Uterus (tissue), 2 donors: ENCODE measurements at regions not wholly inside any gene's neighbourhood (a gene's known extent, or its start where the extent isn't known, plus 50 kb on each side); places are given as distances from the start of the nearest gene placed in this dataset.

Experiments
- CTCF ChIP-seq, 4 experiments: fragments of 200-600 bp in 2 of 4; fragments of 450-650 bp in 2 of 4; sonication (generic) in 2 of 4; IDR thresholded peaks; one replicate each; pipeline ENCODE4 v1.5.1; 2016 to 2019; ENCODE audit warnings: antibody characterized with exemption in 4 of 4, mild to moderate bottlenecking in 2 of 4, moderate library complexity in 1 of 4
- POLR2A ChIP-seq, 2 donors: fragments of 450-650 bp; IDR thresholded peaks; one replicate each; pipeline ENCODE4 v1.6.1; 2016; ENCODE audit warnings: antibody characterized with exemption in 2 of 2, mild to moderate bottlenecking in 1 of 2, moderate library complexity in 1 of 2

- TF ChIP-seq CTCF (IDR thresholded peaks at IDR 0.05) (no peak), POLR2A (IDR thresholded peaks at IDR 0.05) (no peak)
Measured at GRCh38 chr5:121415270-121415669, 436.4 kb upstream of the FTMT start.
